Peyer's patch (tissue), 4 donors: ENCODE measurements at regions not wholly inside any gene's neighbourhood (a gene's known extent, or its start where the extent isn't known, plus 50 kb on each side); places are given as distances from the start of the nearest gene placed in this dataset.

Experiments
- DNase-seq, 3 donors: peaks; one replicate each; pipeline ENCODE4 v3.0.0-alpha.2; 2017 to 2019
- H3K27ac ChIP-seq, 4 donors: fragments of 200-600 bp; sonication (generic); one replicate each; pipeline ENCODE4 v1.5.1; 2016 to 2019
- H3K27me3 ChIP-seq, 2 donors: fragments of 200-600 bp; sonication (generic); one replicate each; pipeline ENCODE4 v1.5.1; 2019
- H3K36me3 ChIP-seq, 3 donors: fragments of 200-600 bp; sonication (generic); one replicate each; pipeline ENCODE4 v1.5.1; 2016 to 2019
- H3K4me1 ChIP-seq, 4 donors: fragments of 200-600 bp; sonication (generic); one replicate each; pipeline ENCODE4 v1.5.1; 2016 to 2019
- H3K4me3 ChIP-seq, 4 donors: fragments of 200-600 bp; sonication (generic); 1 replicate in 3 of 4; 2 replicates in 1 of 4; pipeline ENCODE4 v1.5.1; 2016 to 2019; ENCODE audit warnings: mild to moderate bottlenecking in 1 of 4
- H3K9me3 ChIP-seq, 4 donors: fragments of 200-600 bp; sonication (generic); one replicate each; pipeline ENCODE4 v1.5.1; 2016 to 2019; ENCODE audit warnings: mild to moderate bottlenecking in 1 of 4
- POLR2A ChIP-seq, 2 donors: fragments of 450-650 bp; IDR thresholded peaks; one replicate each; pipeline ENCODE4 v1.5.1; 2017; ENCODE audit warnings: antibody characterized with exemption in 2 of 2, mild to moderate bottlenecking in 2 of 2, moderate library complexity in 2 of 2
- TF ChIP-seq, protein P1 (sequence below), 6 experiments: fragments of 450-650 bp in 4 of 6; fragments of 200-600 bp in 2 of 6; sonication (generic) in 1 of 6; IDR thresholded peaks; one replicate each; pipeline ENCODE4 v1.5.1; 2017 to 2019; ENCODE audit warnings: antibody characterized with exemption in 6 of 6, mild to moderate bottlenecking in 3 of 6, moderate library complexity in 1 of 6

- no peaks in the 10 kb centered on the region for H3K27me3 ChIP-seq
- H3K4me3 ChIP-seq: no peak overlapping the region
- H3K36me3 ChIP-seq: no peaks in the 10 kb centered on the region
- H3K9me3 ChIP-seq: no peaks in the 10 kb centered on the region
- H3K27ac ChIP-seq: no peak overlapping the region
- H3K4me1 ChIP-seq: no peaks in the 10 kb centered on the region
- no peak for TF ChIP-seq POLR2A (IDR thresholded peaks at IDR 0.05)
- TF ChIP-seq, protein P1, sequence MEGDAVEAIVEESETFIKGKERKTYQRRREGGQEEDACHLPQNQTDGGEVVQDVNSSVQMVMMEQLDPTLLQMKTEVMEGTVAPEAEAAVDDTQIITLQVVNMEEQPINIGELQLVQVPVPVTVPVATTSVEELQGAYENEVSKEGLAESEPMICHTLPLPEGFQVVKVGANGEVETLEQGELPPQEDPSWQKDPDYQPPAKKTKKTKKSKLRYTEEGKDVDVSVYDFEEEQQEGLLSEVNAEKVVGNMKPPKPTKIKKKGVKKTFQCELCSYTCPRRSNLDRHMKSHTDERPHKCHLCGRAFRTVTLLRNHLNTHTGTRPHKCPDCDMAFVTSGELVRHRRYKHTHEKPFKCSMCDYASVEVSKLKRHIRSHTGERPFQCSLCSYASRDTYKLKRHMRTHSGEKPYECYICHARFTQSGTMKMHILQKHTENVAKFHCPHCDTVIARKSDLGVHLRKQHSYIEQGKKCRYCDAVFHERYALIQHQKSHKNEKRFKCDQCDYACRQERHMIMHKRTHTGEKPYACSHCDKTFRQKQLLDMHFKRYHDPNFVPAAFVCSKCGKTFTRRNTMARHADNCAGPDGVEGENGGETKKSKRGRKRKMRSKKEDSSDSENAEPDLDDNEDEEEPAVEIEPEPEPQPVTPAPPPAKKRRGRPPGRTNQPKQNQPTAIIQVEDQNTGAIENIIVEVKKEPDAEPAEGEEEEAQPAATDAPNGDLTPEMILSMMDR (IDR thresholded peaks at IDR 0.05): no peak
- no peak for DNase-seq
These were observed 69.3 kb upstream of the SNTG2 start for GRCh38 chr2:881204-881918.

DNA sequence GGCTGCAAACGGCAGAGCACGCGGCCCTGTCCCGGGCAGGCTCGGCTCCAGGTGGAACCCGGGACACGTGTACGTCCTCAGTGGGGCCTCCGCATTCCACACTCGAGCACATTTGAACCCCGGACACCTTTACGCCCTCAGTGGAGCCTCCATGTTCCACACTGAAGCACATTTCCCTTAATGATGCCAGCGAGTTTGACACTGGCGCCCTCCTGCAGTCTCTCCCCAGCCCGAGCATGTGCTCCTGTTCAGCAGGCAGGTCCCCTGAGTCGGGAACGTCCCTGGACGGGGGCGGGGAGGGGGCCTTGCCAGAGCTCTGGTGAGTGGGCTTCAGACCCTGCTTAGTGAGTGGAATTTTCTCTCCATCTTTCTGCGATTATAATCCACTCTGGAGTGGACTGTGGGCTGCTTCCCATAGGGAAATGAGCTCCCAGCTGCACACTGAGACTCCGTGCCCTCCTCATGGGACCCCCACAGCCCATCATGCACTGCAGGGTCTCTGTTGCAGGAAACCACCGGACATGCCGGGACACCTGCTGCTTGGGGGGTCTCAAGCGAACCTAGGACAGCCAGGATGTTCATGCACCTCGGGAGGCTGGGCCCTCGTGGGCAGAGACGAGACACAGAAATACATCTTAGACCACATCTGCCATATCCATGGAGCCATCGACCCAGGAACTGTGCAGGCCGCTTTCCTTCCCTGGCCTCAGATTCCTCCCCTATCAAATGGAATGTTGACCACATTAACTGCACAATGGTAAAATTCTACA, 70.3 kb upstream of the SNTG2 start:
- H3K36me3 ChIP-seq: no peaks in the 10 kb centered on the region
- H3K4me1 ChIP-seq: no peaks in the 10 kb centered on the region
- TF ChIP-seq, protein P1 (IDR thresholded peaks at IDR 0.05): no peak
- no peak for TF ChIP-seq POLR2A (IDR thresholded peaks at IDR 0.05)
- no peaks in the 10 kb centered on the region for H3K27me3 ChIP-seq
- no peak for DNase-seq
- H3K4me3 ChIP-seq: no peak overlapping the region
- no peaks in the 10 kb centered on the region for H3K9me3 ChIP-seq
- H3K27ac ChIP-seq: no peak overlapping the region

- Histone ChIP-seq H3K27ac (no peak overlapping the region), H3K36me3 (no peaks in the 10 kb centered on the region), H3K27me3 (no peaks in the 10 kb centered on the region), H3K4me1 (no peaks in the 10 kb centered on the region), H3K4me3 (no peak overlapping the region), H3K9me3 (no peaks in the 10 kb centered on the region)
- no peak for DNase-seq
- TF ChIP-seq, protein P1 (IDR thresholded peaks at IDR 0.05): no peak
- TF ChIP-seq POLR2A (IDR thresholded peaks at IDR 0.05): no peak
These were observed 71.1 kb upstream of the SNTG2 start for GRCh38 chr2:879540-879939.

DNA sequence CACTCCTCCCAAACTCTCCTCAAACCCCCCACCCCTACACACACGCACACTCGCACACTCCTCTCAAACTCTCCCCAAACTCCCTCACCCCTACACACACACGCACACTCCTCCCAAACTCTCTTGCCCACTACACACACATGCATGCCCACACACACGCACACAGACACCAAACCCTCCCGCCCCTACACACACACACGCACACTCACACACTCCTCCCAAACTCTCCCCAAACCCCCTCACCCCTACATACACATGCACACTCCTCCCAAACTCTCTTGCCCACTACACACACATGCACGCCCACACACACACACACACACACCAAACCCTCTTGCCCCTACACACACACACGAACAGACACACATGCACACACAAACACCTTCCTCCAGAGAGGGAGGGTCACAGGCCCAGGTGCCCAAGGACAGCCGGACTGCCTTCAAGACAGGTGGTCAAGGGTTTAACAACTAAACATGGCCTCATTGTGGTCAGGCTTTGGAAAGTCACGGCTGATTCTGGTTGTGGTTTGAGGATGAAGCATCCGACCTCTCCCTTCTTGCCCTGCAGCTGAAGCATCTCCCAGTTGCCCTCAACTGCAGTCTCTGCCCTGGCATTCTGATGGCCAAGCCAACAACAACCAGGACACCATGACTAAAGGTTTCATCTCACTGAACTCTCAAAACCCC, 72.3 kb upstream of the SNTG2 start:
- no peak overlapping the region for H3K27ac ChIP-seq
- TF ChIP-seq, protein P1 (IDR thresholded peaks at IDR 0.05): no peak
- TF ChIP-seq POLR2A (IDR thresholded peaks at IDR 0.05): no peak
- DNase-seq: no peak
- no peaks in the 10 kb centered on the region for H3K27me3 ChIP-seq
- no peaks in the 10 kb centered on the region for H3K36me3 ChIP-seq
- H3K4me1 ChIP-seq: no peaks in the 10 kb centered on the region
- H3K4me3 ChIP-seq: no peak overlapping the region
- no peaks in the 10 kb centered on the region for H3K9me3 ChIP-seq

GRCh38 chr2:877747-878146, 72.9 kb upstream of the SNTG2 start:
- Histone ChIP-seq H3K36me3 (no peaks in the 10 kb centered on the region), H3K4me3 (no peak overlapping the region), H3K9me3 (no peaks in the 10 kb centered on the region), H3K4me1 (no peaks in the 10 kb centered on the region), H3K27me3 (no peaks in the 10 kb centered on the region), H3K27ac (no peak overlapping the region)
- no peak for TF ChIP-seq POLR2A (IDR thresholded peaks at IDR 0.05)
- TF ChIP-seq, protein P1 (IDR thresholded peaks at IDR 0.05): no peak
- no peak for DNase-seq
